WTC11 (cell line): ENCODE measurements at regions not wholly inside any gene's neighbourhood (a gene's known extent, or its start where the extent isn't known, plus 50 kb on each side); places are given as distances from the start of the nearest gene placed in this dataset.

Source experiments
- ATF1 ChIP-seq: sonication (generic); formaldehyde crosslinking; IDR thresholded peaks from 2 replicates; pipeline ENCODE4 v1.8.1; 2023; ENCODE audit warnings: mild to moderate bottlenecking, moderate library complexity, missing genetic modification reagents
- CTCF ChIP-seq: fragments of 200-600 bp; IDR thresholded peaks from 2 replicates; pipeline ENCODE4 v1.8.0; 2022; ENCODE audit warnings: antibody characterized with exemption
- IRF2 ChIP-seq: sonication (generic); formaldehyde crosslinking; IDR thresholded peaks from 2 replicates; pipeline ENCODE4 v1.8.0; 2022; ENCODE audit warnings: low read depth, missing genetic modification reagents, borderline replicate concordance
- JUN ChIP-seq: sonication (generic); formaldehyde crosslinking; IDR thresholded peaks from 2 replicates; pipeline ENCODE4 v1.8.0; 2023; ENCODE audit warnings: mild to moderate bottlenecking, missing genetic modification reagents
- KAT7 ChIP-seq: sonication (generic); formaldehyde crosslinking; IDR thresholded peaks from 2 replicates; pipeline ENCODE4 v1.8.1; 2023; ENCODE audit warnings: missing genetic modification reagents, mild to moderate bottlenecking, borderline replicate concordance
- NR2C2 ChIP-seq: sonication (generic); formaldehyde crosslinking; IDR thresholded peaks from 2 replicates; pipeline ENCODE4 v1.8.0; 2022; ENCODE audit warnings: mild to moderate bottlenecking, missing genetic modification reagents
- ZNF121 ChIP-seq: sonication (generic); formaldehyde crosslinking; IDR thresholded peaks from 2 replicates; pipeline ENCODE4 v1.8.0; 2023; ENCODE audit warnings: missing genetic modification reagents
- TF ChIP-seq, protein P1 (sequence below): sonication (generic); formaldehyde crosslinking; conservative IDR thresholded peaks from 2 replicates; pipeline ENCODE4 v1.8.1; 2022; ENCODE audit warnings: mild to moderate bottlenecking, missing genetic modification reagents
- TF ChIP-seq, protein P2 (sequence below): sonication (generic); formaldehyde crosslinking; IDR thresholded peaks from 2 replicates; pipeline ENCODE4 v1.8.1; 2023; ENCODE audit warnings: mild to moderate bottlenecking, missing genetic modification reagents, moderate library complexity
- TF ChIP-seq, protein P3 (sequence below): sonication (generic); formaldehyde crosslinking; IDR thresholded peaks from 2 replicates; pipeline ENCODE4 v1.8.1; 2023; ENCODE audit warnings: mild to moderate bottlenecking, missing genetic modification reagents

DNA sequence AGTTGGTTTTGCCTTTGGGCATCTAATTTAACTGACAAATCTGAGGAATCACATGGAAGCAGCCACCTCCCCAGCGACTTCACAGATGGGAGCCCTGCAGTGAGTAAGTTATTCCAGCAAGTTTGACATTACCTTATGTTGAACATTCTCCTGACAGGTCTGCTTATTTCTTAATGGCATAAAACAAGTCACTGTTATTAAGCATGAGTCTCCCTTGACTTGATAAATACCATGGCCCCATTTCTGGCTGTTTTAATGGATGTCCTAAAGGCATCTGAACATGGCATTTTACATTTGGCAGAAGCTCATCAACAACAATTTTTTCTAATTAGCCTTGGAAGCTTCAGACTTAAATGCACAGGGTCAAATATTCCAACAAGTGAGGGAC is 92.6 kb upstream of the CREB1 start:
- TF ChIP-seq, protein P1, sequence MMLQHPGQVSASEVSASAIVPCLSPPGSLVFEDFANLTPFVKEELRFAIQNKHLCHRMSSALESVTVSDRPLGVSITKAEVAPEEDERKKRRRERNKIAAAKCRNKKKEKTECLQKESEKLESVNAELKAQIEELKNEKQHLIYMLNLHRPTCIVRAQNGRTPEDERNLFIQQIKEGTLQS (CRISPR knock-in tag), result no peak
- TF ChIP-seq JUN (CRISPR knock-in tag) (no peak), CTCF (no peak), ZNF121 (CRISPR knock-in tag) (no peak), IRF2 (CRISPR knock-in tag) (no peak), NR2C2 (CRISPR knock-in tag) (no peak), KAT7 (CRISPR knock-in tag) (no peak), ATF1 (CRISPR knock-in tag) (no peak)
- TF ChIP-seq, protein P2, sequence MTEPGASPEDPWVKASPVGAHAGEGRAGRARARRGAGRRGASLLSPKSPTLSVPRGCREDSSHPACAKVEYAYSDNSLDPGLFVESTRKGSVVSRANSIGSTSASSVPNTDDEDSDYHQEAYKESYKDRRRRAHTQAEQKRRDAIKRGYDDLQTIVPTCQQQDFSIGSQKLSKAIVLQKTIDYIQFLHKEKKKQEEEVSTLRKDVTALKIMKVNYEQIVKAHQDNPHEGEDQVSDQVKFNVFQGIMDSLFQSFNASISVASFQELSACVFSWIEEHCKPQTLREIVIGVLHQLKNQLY (CRISPR knock-in tag), result no peak
- TF ChIP-seq, protein P3, sequence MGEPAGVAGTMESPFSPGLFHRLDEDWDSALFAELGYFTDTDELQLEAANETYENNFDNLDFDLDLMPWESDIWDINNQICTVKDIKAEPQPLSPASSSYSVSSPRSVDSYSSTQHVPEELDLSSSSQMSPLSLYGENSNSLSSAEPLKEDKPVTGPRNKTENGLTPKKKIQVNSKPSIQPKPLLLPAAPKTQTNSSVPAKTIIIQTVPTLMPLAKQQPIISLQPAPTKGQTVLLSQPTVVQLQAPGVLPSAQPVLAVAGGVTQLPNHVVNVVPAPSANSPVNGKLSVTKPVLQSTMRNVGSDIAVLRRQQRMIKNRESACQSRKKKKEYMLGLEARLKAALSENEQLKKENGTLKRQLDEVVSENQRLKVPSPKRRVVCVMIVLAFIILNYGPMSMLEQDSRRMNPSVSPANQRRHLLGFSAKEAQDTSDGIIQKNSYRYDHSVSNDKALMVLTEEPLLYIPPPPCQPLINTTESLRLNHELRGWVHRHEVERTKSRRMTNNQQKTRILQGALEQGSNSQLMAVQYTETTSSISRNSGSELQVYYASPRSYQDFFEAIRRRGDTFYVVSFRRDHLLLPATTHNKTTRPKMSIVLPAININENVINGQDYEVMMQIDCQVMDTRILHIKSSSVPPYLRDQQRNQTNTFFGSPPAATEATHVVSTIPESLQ (CRISPR knock-in tag), result no peak
